ELF-1 (cell line): ENCODE measurements at regions not wholly inside any gene's neighbourhood (a gene's known extent, or its start where the extent isn't known, plus 50 kb on each side); places are given as distances from the start of the nearest gene placed in this dataset.

ENCODE experiments used
- DNase-seq: peaks from one replicate; pipeline ENCODE4 v3.0.0-alpha.2; 2016; ENCODE audit warnings: low read depth, low spot score

DNA sequence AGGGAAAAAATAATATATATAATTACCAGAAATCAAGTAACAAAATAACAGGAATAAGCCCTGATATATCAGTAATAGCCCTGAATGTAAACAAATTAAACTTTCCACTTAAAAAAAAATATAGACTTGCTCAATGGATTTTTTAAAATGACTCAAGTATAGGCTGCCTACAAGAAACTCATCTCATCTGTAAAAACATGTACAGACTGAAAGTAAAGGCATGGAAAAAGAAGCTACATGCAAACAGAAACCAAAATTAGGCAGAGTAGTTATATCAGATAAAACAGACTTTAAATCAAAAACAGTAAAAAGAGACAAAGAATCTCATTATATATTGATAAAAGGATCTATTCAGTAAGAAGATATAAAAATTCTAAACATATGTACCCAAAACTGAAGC is 82.4 kb upstream of the STT3B start:
- DNase-seq = no peak

DNA sequence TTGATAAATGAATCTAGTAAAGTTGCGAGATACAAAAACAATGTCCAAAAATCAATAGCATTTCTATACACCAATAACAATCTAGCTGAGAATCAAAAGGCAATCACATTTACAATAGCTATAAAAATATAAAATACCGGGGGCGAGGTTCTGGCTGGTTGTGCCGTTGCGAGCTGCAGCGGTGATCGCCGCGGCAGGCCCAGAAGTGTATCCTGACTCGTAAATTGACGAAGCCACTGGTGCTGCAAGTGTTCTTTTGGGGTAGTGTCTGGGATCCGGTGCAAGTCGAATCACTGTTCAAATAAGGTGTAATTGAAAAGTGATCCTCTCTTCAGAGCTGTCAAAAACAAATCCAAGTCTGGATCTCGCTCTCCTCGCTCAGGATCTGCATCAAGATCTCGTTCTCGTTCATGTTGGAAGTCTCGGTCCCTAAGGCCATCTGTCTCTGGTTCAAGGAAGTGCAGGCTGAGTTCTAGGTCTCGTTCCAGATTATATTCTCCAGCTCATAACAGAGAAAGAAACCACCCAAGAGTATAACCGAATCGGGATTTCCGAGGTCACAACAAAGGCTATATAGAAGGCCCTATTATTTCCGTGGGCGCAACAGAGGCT is 80.1 kb upstream of the STT3B start:
- DNase-seq = no peak

DNA sequence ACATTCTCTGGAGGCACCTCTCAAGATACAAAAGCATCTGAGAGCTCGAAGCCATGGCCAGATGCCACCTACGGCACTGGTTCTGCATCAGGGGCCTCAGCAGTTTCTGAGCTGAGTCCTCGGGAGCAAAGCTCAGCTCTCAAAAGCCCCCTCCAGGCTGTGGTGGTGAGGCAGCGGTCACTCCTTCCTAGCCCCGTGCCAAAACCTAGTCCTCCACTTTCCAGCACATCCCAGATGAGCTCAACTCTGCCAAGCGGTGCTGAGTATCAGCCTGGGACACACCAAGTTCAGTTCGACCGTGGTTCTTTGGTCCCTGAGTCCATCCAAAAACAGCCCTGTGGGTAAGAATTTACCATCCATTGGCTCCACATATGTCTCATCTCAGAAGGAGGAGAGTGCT is 79.3 kb upstream of the STT3B start:
- no peak for DNase-seq

DNA sequence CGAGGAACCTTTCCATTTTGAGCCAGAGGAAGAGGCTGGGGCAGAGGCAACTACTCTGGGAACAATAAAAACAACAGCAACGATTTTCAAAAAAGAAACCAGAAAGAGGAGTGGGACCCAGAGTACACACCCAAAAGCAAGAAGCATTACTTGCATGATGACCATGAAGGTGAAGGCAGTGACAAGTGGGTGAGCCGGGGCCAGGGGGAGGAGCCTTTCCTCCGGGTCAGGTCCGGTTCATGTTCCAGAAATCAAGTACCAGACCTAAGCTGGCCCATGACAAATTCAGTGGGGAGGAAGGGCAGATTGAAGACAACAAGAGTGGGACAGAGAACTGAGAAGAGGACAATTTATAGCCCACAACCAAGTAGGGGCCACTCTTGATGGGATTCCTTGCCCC is 77.2 kb upstream of the STT3B start:
- DNase-seq = no peak

DNA sequence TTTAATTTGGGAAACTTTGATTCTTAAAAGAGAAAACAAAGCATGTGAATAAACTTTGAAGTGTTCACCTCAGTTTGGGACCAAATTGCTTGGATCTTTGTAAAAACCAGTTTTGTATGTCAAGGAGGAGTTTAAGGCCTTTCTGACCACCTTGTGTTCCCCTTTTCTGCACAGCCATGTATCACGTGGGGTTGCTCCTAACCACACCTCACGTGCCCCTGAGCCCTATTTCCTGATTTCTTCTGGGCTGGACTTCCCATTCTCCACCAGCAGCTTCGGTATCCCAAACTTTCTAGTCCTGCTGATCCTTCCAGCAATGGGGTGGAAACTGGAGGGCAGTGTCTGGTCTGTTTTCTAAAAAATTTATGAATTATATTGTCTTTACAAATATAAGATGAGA is 76.4 kb upstream of the STT3B start:
- DNase-seq = no peak

DNA sequence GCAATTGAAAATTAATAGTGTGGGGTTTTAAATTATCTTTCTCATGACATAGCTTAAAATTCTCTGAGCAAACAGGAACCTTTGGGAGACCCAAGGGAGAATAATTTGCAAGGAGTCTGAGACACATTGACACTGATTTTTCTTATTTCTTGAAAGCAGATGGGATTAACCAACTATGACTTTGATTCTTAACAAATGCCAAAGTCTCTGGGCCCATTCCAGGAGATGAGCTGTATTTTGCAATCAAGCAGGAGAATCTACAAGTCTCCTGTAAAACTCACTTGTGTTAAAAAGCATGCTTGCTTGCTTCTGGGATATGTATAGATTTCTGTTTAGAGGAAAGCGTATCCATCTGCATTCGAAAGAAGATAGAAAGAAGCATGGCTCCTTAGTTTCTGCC is 71.3 kb upstream of the STT3B start:
- no peak for DNase-seq

DNA sequence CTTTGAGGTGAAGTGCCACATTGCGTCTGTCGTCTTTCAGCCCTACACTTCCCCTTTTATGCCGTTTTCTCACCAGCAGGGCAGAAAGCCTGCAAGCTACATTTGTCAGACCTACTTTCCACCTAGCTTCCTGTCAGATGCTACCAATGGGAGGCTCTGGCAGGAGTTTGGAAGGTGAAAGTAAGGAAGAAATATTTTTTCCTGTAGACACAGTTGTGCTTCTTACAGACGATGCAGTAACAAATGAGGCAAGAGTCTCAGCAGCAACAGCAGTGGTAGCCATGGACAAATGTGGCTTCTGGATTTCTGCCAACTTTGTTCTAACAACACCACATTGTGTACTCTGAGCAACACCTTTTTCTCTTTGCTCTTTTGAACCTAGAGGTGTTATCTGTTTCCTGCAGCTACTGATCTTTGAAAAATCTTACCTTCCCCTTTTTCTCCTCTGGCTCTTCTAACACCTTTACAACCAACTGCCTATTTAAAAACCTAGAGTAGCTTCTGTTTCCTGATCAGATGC is 70.6 kb upstream of the STT3B start:
- no peak for DNase-seq

DNA sequence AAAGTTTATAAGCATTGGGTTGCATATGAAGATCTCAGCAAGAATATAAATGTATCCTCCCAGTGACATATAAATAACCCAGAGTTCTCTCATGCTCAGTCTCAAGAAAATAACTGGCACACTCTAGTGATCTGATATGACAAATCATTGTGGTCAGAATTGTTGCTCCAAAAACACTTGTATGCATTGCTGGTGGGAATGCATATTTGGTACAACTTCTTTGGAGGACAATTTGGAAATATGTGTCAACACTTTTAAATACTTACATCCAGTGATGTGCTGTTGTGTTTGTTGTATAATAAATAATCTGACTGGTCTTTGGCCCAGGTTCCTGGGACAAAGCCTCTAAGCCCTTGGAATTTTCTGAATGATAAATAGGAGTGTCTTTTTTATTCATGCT is 66.7 kb upstream of the STT3B start:
- DNase-seq = no peak

DNA sequence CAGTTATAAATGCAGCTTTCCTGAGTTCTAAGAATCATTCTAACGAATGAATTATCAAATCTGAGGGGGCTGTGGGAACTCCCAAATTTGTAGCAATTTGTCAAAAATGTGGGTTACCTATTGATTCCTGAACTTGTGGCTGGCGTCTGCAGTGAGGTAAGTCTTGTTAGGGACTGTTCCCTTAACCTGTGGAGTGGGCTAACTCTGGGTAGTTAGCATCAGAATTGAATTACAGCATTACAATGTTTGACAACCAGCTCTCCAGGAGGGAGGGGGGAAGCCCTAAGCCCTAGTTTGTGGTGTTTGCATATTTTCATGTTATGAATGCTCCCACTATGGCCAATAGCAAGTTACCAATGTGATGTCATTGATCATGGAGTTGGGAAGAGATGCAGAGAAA is 65.9 kb upstream of the STT3B start:
- DNase-seq = no peak

DNA sequence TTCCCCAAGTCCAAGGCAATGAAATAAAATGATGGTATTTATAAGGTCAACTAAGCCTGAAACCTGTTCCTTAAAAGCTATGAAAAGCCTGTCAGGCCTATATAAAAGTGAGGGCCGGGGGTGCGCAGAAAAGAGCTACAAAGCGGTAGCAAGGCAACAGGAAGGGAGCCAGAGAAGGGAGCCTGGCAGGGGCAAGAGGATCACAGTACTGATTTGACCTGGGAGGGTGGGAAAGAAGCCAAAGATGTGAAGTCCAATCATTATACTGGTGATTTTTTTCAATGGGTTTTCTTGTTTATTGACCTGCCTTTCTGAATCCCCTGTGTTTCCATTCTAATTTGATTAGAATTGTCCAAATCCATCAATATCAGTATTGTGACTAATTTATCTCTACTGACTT is 64.3 kb upstream of the STT3B start:
- DNase-seq = no peak

DNA sequence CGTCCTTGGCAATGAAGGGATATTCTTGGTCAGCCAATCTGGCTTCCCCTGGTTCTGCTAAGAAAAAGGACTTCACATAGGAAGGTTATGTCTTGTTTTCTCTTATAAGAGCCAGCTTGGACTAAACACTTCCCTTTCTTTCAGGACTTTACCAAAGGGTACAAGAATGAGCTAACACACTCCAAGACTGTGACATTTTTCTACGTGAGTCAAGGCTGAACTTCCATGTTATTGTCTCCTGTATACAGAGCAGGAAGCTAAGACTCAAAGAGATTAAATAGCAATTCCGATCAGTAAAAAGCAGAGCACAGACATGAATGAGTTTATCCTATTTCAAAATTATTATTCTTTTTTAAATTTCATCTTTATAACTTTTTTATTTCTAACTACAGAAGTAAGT is 63.3 kb upstream of the STT3B start:
- no peak for DNase-seq

DNA sequence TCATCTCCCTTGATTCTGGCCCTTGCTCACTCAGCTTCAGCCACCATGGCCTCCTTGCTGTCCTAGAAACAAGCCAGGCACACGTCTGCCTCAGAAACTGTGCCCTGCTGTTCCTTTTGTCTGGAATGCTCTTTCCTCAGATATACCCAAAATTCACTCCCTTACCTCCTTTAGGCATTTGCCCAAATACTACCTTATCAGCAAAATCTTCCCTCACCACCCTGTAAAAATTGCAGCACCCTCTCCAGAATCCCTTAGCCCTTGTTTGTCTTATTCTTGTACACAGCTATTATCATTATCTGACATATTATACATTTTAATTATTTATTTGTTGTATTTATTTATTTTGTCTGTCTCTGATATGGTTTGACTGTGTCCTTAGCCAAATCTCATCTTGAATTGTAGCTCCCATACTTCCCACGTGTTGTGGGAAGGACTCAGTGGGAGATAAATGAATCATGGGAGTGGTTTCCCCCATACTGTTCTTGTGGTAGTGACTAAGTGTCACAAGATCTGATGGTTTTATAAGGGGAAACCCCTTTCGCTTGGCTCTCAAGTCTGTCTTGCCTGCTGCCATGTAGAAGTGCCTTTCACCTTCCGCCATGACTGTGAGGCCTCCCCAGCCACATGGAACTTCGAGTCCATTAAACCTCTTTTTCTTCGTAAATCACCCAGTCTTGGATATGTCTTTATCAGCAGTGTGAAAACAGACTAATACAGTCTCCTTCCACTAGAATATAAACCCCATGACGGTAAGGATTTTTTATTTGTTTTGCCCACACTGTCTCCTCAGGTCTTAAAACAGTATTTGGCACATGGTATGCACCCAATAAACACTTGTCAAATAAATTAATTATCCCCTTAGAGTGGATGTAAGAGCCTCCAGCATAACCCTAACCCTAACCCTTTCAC is 60.0 kb upstream of the STT3B start:
- no peak for DNase-seq

DNA sequence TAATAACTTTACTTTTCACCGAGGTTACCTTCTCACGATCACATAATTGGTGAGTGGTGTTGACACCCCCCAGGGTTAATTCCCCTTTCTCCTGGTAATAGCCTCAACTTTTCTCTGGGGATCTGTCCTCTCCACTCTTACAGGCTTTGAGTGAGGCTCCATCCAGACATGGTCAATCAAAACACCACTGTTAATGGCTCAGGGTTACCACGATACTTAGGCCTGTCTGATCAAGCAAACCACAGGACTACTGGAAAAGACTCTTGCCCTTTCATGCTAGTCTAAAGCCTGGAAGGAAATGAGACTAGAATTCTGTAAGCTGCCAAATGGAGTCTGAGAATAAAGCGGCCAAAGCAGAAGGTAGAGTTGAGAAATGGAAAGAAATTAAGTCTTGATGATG is 56.5 kb upstream of the STT3B start:
- no peak for DNase-seq

DNA sequence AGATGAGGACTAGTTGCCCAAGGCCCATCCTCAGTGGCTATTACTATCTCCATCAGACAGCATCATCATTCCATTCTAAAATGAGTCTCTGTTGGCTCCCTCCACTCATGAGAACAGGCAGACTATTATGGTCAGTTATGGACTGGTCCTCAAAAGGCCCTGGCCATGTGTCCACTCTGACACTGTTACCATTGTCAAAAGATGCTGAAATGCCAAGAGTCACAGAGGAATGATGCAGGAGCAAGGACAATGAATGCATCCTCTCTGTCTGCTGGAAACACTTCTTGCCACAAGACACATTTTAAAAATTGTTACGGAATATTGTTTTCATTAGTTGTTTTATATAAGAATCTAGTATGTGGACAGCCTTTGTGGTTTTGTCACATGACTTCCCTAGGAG is 53.3 kb upstream of the STT3B start:
- DNase-seq = no peak

DNA sequence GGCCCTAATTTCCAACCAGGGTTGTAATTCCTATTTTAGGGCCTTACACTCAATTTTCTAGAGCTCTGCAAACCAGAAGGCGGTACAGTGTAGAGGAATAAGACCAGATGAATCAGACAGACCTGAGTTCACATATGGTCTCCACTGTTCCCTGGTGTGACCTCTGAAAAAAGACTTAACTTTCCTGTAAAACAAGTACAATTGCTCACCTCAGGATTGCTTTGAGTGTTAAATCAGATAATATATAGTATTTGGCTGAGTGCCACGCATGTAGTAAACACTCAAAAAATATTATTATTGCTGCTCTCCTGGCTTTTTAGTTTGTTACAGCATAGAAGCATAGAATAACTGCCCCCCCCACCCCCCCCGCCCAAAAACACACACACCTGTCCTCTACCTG is 51.0 kb upstream of the STT3B start:
- no peak for DNase-seq

DNA sequence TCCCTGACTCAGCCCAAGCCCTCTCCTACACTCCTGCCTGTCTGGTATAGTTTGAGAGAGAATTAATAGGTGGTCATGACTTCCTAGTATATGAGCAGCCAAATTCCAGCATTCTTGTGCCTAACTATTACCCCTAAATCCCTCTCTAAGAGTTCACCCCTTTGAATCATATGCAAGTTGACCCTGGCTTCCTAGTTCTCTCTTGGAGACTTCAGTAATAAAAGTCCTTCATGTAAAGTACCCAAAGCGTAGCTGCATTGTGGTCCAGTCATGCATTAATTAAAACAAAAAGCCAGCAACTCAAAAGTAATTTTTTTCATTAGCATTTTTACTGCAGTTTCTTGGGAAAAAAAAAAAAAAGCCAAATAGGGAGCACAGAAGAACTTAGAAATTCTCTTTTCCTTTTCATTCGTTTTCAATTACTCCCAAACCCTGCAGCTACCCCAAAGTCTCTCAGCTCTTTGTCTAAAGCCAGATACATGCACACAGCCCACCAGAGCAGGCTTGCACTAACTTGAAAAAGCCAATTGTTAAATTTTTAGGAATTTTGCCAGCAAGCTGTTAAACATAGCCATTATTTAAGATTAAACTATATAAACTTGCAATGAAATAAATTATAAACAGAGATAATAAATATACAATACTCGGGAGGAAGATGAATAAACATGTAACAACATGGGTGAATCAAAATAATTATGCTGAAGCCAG is 50.1 kb upstream of the STT3B start:
- DNase-seq = no peak
